ENCODE measurements at regions not wholly inside any gene's neighbourhood (a gene's known extent, or its start where the extent isn't known, plus 50 kb on each side); places are given as distances from the start of the nearest gene placed in this dataset.

DNA sequence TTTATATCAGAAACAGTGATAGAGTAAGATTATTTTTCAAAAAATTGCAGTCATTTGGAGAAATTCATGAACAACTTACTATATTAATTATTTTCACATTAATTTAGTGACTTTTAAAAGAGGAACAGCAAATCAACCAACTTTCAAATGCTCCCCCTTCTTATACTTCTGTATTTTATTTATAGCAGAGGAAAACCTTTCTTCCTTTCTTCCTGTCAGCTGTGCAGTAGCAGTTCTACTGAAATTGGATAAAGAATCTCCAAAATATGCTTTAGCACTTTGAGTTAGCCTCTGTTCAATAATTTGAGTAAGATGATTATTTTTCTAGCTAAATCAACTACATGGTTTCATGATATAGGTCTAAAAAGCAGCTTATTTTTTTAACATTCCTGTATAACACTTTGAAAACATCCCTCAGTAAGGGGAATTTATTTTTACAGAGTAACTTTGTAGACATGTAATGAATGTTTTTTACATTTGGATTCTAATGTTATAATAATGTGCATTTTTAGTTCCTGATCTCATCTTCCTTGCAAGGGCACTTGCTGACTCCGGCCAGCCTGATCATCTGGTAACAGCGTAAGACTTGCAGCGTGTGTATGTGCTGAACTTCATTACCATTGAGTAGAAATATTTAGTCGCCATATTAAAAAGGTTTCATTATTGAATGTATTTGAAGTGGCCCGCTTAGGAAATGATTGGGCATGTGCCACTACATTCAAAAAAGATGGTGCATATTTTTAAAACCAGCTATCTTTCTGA is 158.3 kb upstream of the HDAC9 start:
- TF ChIP-seq MAZ (IDR thresholded peaks at IDR 0.05; ENCODE audit: borderline replicate concordance, low read depth, low read length) (no peak), MXI1 (IDR thresholded peaks at IDR 0.05; ENCODE audit: borderline replicate concordance, low read depth, low read length) (no peak), CEBPB (IDR thresholded peaks at IDR 0.05; ENCODE audit: low read depth, low read length) (no peak), RAD21 (IDR thresholded peaks at IDR 0.05; ENCODE audit: low read length) (no peak), RCOR1 (IDR thresholded peaks at IDR 0.05; ENCODE audit: insufficient replicate concordance, low read length) (no peak)
- TF ChIP-seq, protein P1, sequence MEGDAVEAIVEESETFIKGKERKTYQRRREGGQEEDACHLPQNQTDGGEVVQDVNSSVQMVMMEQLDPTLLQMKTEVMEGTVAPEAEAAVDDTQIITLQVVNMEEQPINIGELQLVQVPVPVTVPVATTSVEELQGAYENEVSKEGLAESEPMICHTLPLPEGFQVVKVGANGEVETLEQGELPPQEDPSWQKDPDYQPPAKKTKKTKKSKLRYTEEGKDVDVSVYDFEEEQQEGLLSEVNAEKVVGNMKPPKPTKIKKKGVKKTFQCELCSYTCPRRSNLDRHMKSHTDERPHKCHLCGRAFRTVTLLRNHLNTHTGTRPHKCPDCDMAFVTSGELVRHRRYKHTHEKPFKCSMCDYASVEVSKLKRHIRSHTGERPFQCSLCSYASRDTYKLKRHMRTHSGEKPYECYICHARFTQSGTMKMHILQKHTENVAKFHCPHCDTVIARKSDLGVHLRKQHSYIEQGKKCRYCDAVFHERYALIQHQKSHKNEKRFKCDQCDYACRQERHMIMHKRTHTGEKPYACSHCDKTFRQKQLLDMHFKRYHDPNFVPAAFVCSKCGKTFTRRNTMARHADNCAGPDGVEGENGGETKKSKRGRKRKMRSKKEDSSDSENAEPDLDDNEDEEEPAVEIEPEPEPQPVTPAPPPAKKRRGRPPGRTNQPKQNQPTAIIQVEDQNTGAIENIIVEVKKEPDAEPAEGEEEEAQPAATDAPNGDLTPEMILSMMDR (conservative IDR thresholded peaks at IDR 0.05; ENCODE audit: low read depth, low read length), result no peak

All from IMR-90 (cell line).